Gastrocnemius medialis (tissue), 4 donors: ENCODE measurements at regions not wholly inside any gene's neighbourhood (a gene's known extent, or its start where the extent isn't known, plus 50 kb on each side); places are given as distances from the start of the nearest gene placed in this dataset.

ENCODE experiments used
- POLR2A ChIP-seq, 2 donors: fragments of 450-650 bp; IDR thresholded peaks; one replicate each; pipeline ENCODE4 v1.6.1; 2017; ENCODE audit warnings: antibody characterized with exemption in 2 of 2, mild to moderate bottlenecking in 2 of 2, moderate library complexity in 2 of 2
- TF ChIP-seq, protein P1 (sequence below), 5 experiments: fragments of 450-650 bp in 3 of 5; fragments of 200-600 bp in 2 of 5; sonication (generic) in 2 of 5; IDR thresholded peaks in 4 of 5; conservative IDR thresholded peaks in 1 of 5; 1 replicate in 4 of 5; 2 replicates in 1 of 5; pipeline ENCODE4 v1.5.1; 2016 to 2019; ENCODE audit warnings: antibody characterized with exemption in 5 of 5, mild to moderate bottlenecking in 3 of 5, moderate library complexity in 3 of 5

DNA sequence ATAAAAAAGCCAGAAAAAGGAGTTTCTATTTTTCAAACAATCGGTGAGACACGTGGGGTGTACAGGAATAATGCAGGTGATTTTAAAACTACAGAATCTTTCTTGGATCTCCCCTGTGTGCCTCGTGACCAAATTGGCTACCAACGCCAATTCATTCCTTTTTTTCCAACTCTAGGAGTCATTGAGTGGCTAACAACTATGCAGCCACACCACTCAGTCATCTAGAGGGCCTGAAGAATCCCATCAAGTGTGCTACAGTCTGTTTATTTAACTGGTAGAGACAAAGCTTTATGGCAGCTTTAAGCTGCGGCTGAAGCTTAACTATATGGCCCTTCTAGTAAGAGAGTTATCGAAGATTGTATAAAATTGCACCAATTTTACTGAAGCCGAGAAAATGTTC, 113.1 kb upstream of the NIPBL start:
- TF ChIP-seq, protein P1, sequence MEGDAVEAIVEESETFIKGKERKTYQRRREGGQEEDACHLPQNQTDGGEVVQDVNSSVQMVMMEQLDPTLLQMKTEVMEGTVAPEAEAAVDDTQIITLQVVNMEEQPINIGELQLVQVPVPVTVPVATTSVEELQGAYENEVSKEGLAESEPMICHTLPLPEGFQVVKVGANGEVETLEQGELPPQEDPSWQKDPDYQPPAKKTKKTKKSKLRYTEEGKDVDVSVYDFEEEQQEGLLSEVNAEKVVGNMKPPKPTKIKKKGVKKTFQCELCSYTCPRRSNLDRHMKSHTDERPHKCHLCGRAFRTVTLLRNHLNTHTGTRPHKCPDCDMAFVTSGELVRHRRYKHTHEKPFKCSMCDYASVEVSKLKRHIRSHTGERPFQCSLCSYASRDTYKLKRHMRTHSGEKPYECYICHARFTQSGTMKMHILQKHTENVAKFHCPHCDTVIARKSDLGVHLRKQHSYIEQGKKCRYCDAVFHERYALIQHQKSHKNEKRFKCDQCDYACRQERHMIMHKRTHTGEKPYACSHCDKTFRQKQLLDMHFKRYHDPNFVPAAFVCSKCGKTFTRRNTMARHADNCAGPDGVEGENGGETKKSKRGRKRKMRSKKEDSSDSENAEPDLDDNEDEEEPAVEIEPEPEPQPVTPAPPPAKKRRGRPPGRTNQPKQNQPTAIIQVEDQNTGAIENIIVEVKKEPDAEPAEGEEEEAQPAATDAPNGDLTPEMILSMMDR (IDR thresholded peaks at IDR 0.05 in 4 of 5, conservative IDR thresholded peaks at IDR 0.05 in 1 of 5) = no peak
- no peak for TF ChIP-seq POLR2A (IDR thresholded peaks at IDR 0.05)
